Uterus (tissue), 2 donors: ENCODE measurements at regions not wholly inside any gene's neighbourhood (a gene's known extent, or its start where the extent isn't known, plus 50 kb on each side); places are given as distances from the start of the nearest gene placed in this dataset.

Source experiments
- POLR2A ChIP-seq, 2 donors: fragments of 450-650 bp; IDR thresholded peaks; one replicate each; pipeline ENCODE4 v1.6.1; 2016; ENCODE audit warnings: antibody characterized with exemption in 2 of 2, mild to moderate bottlenecking in 1 of 2, moderate library complexity in 1 of 2
- TF ChIP-seq, protein P1 (sequence below), 4 experiments: fragments of 200-600 bp in 2 of 4; fragments of 450-650 bp in 2 of 4; sonication (generic) in 2 of 4; IDR thresholded peaks; one replicate each; pipeline ENCODE4 v1.5.1; 2016 to 2019; ENCODE audit warnings: antibody characterized with exemption in 4 of 4, mild to moderate bottlenecking in 2 of 4, moderate library complexity in 1 of 4

GRCh38 chr6:137332637-137333280 lies 113.6 kb upstream of the IFNGR1 start:
- TF ChIP-seq POLR2A (IDR thresholded peaks at IDR 0.05): no peak
- TF ChIP-seq, protein P1, sequence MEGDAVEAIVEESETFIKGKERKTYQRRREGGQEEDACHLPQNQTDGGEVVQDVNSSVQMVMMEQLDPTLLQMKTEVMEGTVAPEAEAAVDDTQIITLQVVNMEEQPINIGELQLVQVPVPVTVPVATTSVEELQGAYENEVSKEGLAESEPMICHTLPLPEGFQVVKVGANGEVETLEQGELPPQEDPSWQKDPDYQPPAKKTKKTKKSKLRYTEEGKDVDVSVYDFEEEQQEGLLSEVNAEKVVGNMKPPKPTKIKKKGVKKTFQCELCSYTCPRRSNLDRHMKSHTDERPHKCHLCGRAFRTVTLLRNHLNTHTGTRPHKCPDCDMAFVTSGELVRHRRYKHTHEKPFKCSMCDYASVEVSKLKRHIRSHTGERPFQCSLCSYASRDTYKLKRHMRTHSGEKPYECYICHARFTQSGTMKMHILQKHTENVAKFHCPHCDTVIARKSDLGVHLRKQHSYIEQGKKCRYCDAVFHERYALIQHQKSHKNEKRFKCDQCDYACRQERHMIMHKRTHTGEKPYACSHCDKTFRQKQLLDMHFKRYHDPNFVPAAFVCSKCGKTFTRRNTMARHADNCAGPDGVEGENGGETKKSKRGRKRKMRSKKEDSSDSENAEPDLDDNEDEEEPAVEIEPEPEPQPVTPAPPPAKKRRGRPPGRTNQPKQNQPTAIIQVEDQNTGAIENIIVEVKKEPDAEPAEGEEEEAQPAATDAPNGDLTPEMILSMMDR (IDR thresholded peaks at IDR 0.05): no peak
